ENCODE measurements at regions not wholly inside any gene's neighbourhood (a gene's known extent, or its start where the extent isn't known, plus 50 kb on each side); places are given as distances from the start of the nearest gene placed in this dataset.

DNA sequence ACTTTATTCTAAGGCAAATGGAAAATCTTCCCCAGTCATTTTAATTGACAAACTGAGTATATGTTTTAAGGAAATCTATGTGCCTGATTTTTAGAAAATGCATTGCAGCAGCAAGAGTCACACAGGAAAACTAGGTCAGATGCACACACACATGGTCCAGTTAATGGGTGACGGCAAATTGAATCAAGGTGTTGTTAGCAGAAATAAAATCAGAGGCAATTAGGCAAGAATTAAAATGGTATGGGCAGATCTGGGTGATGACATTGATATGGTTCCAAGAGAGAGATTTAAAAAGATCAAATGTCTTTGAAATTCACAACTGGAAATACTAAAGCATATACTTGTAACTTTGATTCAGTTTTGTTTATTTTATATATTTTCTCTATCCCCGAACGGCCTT is 174.2 kb upstream of the CDH19 start:
- TF ChIP-seq, protein P1, sequence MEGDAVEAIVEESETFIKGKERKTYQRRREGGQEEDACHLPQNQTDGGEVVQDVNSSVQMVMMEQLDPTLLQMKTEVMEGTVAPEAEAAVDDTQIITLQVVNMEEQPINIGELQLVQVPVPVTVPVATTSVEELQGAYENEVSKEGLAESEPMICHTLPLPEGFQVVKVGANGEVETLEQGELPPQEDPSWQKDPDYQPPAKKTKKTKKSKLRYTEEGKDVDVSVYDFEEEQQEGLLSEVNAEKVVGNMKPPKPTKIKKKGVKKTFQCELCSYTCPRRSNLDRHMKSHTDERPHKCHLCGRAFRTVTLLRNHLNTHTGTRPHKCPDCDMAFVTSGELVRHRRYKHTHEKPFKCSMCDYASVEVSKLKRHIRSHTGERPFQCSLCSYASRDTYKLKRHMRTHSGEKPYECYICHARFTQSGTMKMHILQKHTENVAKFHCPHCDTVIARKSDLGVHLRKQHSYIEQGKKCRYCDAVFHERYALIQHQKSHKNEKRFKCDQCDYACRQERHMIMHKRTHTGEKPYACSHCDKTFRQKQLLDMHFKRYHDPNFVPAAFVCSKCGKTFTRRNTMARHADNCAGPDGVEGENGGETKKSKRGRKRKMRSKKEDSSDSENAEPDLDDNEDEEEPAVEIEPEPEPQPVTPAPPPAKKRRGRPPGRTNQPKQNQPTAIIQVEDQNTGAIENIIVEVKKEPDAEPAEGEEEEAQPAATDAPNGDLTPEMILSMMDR (IDR thresholded peaks at IDR 0.05 in 4 of 5, conservative IDR thresholded peaks at IDR 0.05 in 1 of 5) = no peak
- no peak for TF ChIP-seq POLR2A (IDR thresholded peaks at IDR 0.05)

All from gastrocnemius medialis (tissue), 4 donors.